Gastrocnemius medialis (tissue), 4 donors: ENCODE measurements at regions not wholly inside any gene's neighbourhood (a gene's known extent, or its start where the extent isn't known, plus 50 kb on each side); places are given as distances from the start of the nearest gene placed in this dataset.

ENCODE experiments used
- ATAC-seq, 2 donors: fragments of 150-250 bp; one replicate each; pipeline ENCODE4 v1.9.1; 2016
- DNase-seq, 2 donors: peaks; one replicate each; pipeline ENCODE4 v3.0.0-alpha.2; 2019
- H3K27ac ChIP-seq, 4 donors: fragments of 200-600 bp; sonication (generic); 1 replicate in 1 of 4; 2 replicates in 3 of 4; pipeline ENCODE4 v1.5.1; 2016 to 2018; ENCODE audit warnings: mild to moderate bottlenecking in 2 of 4, moderate library complexity in 1 of 4
- H3K27me3 ChIP-seq, 3 donors: fragments of 200-600 bp; sonication (generic) in 2 of 3; 1 replicate in 1 of 3; 2 replicates in 2 of 3; pipeline versions ENCODE4 v1.5.1 to v1.6.0; 2016 to 2019; ENCODE audit warnings: mild to moderate bottlenecking in 1 of 3, moderate library complexity in 1 of 3
- H3K36me3 ChIP-seq, 2 donors: fragments of 200-600 bp; sonication (generic) in 1 of 2; one replicate each; pipeline ENCODE4 v1.5.1; 2017 to 2018
- H3K4me1 ChIP-seq, 2 donors: fragments of 200-600 bp; sonication (generic) in 1 of 2; one replicate each; pipeline ENCODE4 v1.5.1; 2016 to 2017; ENCODE audit warnings: mild to moderate bottlenecking in 2 of 2
- H3K4me3 ChIP-seq, 4 donors: fragments of 200-600 bp; sonication (generic) in 3 of 4; 1 replicate in 1 of 4; 2 replicates in 3 of 4; pipeline ENCODE4 v1.5.1; 2016 to 2019; ENCODE audit warnings: mild to moderate bottlenecking in 2 of 4
- H3K9me3 ChIP-seq, 3 donors: fragments of 200-600 bp; sonication (generic) in 2 of 3; 1 replicate in 1 of 3; 2 replicates in 2 of 3; pipeline ENCODE4 v1.5.1; 2016 to 2019
- POLR2A ChIP-seq, 2 donors: fragments of 450-650 bp; IDR thresholded peaks; one replicate each; pipeline ENCODE4 v1.6.1; 2017; ENCODE audit warnings: antibody characterized with exemption in 2 of 2, mild to moderate bottlenecking in 2 of 2, moderate library complexity in 2 of 2
- in situ Hi-C, 4 donors: fragments of 200-750 bp; cut with MboI; loops; one replicate each; pipeline versions ENCODE4 v1.15.0 to v1.8.0; 2017; ENCODE audit warnings: low sequenced_read_pairs in 4 of 4
- intact Hi-C: fragments of 100-400 bp; cut with DNase I; formaldehyde crosslinking; loops from one replicate; pipeline ENCODE4 v1.15.1; 2023; ENCODE audit warnings: low total_unique reads
- TF ChIP-seq, protein P1 (sequence below), 5 experiments: fragments of 450-650 bp in 3 of 5; fragments of 200-600 bp in 2 of 5; sonication (generic) in 2 of 5; IDR thresholded peaks in 4 of 5; conservative IDR thresholded peaks in 1 of 5; 1 replicate in 4 of 5; 2 replicates in 1 of 5; pipeline ENCODE4 v1.5.1; 2016 to 2019; ENCODE audit warnings: antibody characterized with exemption in 5 of 5, mild to moderate bottlenecking in 3 of 5, moderate library complexity in 3 of 5

DNA sequence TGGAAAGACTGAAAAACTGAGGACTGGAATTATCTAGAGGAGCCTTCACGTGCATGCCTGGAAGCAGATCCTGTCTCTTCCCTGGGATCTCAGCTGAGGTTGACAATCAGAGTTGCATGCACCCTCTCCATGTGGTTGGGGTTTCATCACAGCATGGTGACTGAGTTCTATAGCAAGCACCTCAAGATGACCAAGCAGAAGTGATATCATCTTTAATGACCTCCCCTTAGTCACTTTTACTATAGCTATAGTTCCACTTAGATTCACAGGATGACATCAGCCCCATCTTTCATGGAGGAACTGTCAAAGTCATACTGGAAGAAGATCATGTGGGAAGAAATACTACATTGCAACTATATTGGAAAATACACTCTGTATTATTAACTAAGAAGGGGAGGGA lies 105.8 kb upstream of the ATXN7L3B start:
- ATAC-seq (no peak), DNase-seq (no peak)
- Histone ChIP-seq H3K27me3 (no peaks in the 10 kb centered on the region), H3K4me1 (no peaks in the 10 kb centered on the region), H3K36me3 (no peaks in the 10 kb centered on the region), H3K4me3 (no peak overlapping the region), H3K9me3 (no peaks in the 10 kb centered on the region), H3K27ac (no peak overlapping the region)
- in situ Hi-C loops (no loop called here), intact Hi-C loops (no loop called here)
- TF ChIP-seq POLR2A (IDR thresholded peaks at IDR 0.05) = no peak
- TF ChIP-seq, protein P1, sequence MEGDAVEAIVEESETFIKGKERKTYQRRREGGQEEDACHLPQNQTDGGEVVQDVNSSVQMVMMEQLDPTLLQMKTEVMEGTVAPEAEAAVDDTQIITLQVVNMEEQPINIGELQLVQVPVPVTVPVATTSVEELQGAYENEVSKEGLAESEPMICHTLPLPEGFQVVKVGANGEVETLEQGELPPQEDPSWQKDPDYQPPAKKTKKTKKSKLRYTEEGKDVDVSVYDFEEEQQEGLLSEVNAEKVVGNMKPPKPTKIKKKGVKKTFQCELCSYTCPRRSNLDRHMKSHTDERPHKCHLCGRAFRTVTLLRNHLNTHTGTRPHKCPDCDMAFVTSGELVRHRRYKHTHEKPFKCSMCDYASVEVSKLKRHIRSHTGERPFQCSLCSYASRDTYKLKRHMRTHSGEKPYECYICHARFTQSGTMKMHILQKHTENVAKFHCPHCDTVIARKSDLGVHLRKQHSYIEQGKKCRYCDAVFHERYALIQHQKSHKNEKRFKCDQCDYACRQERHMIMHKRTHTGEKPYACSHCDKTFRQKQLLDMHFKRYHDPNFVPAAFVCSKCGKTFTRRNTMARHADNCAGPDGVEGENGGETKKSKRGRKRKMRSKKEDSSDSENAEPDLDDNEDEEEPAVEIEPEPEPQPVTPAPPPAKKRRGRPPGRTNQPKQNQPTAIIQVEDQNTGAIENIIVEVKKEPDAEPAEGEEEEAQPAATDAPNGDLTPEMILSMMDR (IDR thresholded peaks at IDR 0.05 in 4 of 5, conservative IDR thresholded peaks at IDR 0.05 in 1 of 5) = no peak

DNA sequence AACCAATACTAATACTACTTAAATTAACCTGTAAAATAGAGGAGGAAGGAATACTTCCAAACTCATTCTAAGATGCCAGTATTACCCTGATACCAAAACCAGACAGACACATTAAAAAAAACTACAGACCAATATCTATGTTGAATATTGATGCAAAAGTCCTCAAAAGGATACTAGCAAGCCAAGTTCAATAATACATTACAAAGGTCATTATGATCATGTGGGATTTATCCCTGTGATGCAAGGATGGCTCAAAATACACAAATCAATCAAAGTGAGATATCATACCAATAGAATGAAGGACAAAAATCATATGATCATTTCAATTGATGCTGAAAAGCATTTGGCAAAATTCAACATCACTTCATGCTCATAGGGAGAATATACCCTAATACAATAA lies 97.2 kb upstream of the ATXN7L3B start:
- no peak for DNase-seq
- H3K36me3 ChIP-seq = no peaks in the 10 kb centered on the region
- intact Hi-C loops = no loop called here
- H3K4me3 ChIP-seq = no peak overlapping the region
- no peak for TF ChIP-seq POLR2A (IDR thresholded peaks at IDR 0.05)
- TF ChIP-seq, protein P1 (IDR thresholded peaks at IDR 0.05 in 4 of 5, conservative IDR thresholded peaks at IDR 0.05 in 1 of 5) = no peak
- no peak for ATAC-seq
- in situ Hi-C loops = no loop called here
- H3K27ac ChIP-seq = no peak overlapping the region
- no peaks in the 10 kb centered on the region for H3K27me3 ChIP-seq
- H3K4me1 ChIP-seq = no peaks in the 10 kb centered on the region
- no peaks in the 10 kb centered on the region for H3K9me3 ChIP-seq

DNA sequence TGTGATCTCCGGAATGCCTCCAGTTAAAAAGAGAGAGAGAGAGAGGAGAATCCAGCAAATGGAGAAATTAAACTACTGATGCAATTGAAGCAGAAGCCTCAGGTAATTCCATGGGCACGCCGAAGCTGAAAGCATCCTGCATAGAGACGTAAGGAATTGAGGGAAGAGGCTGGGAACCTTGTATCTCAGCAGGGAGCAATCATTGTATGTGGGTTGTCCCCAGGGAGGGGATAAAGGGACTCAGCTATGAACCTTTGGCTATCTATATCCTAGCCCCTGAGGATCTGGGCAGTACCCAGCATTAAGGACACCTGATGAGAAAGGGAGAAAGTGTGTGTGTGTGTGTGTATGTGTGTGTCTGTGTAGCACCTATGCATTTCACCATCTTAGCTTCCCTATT lies 95.8 kb upstream of the ATXN7L3B start:
- DNase-seq (no peak), ATAC-seq (no peak)
- Histone ChIP-seq H3K27me3 (no peaks in the 10 kb centered on the region), H3K9me3 (no peaks in the 10 kb centered on the region), H3K4me1 (no peaks in the 10 kb centered on the region), H3K27ac (no peak overlapping the region), H3K36me3 (no peaks in the 10 kb centered on the region), H3K4me3 (no peak overlapping the region)
- intact Hi-C loops (no loop called here), in situ Hi-C loops (no loop called here)
- TF ChIP-seq POLR2A (IDR thresholded peaks at IDR 0.05) = no peak
- TF ChIP-seq, protein P1 (IDR thresholded peaks at IDR 0.05 in 4 of 5, conservative IDR thresholded peaks at IDR 0.05 in 1 of 5) = no peak

DNA sequence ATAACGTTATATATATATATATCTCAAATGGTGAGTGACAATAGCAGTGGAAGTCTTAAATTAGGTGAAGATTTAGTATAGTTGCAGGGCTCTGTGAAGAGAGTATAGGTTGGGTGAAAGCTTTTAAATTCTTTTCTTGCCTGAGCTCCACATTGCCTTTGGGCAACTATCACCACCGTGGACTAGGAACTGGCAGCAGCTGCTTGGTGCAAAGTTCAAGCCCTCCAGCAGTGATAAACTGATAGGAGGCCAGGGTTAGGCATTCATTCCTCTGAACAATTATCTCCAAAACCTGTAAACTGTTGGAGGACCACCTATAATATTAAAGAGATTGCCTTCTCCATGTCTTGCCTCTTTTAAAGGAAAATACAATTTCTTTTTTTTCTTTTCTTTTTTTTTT lies 91.2 kb upstream of the ATXN7L3B start:
- no peaks in the 10 kb centered on the region for H3K4me1 ChIP-seq
- H3K27me3 ChIP-seq = no peaks in the 10 kb centered on the region
- no peak overlapping the region for H3K27ac ChIP-seq
- no peaks in the 10 kb centered on the region for H3K36me3 ChIP-seq
- intact Hi-C loops = no loop called here
- H3K9me3 ChIP-seq = no peaks in the 10 kb centered on the region
- DNase-seq (no peak), ATAC-seq (no peak)
- in situ Hi-C loops = no loop called here
- no peak for TF ChIP-seq POLR2A (IDR thresholded peaks at IDR 0.05)
- TF ChIP-seq, protein P1 (IDR thresholded peaks at IDR 0.05 in 4 of 5, conservative IDR thresholded peaks at IDR 0.05 in 1 of 5) = no peak
- H3K4me3 ChIP-seq = no peak overlapping the region

GRCh38 chr12:74449872-74450271 lies 87.8 kb upstream of the ATXN7L3B start:
- intact Hi-C loops = no loop called here
- in situ Hi-C loops = no loop called here

More at GRCh38 chr12:74449872-74450271, 87.8 kb upstream of the ATXN7L3B start:
- H3K36me3 ChIP-seq = no peaks in the 10 kb centered on the region
- no peaks in the 10 kb centered on the region for H3K27me3 ChIP-seq
- TF ChIP-seq, protein P1 (IDR thresholded peaks at IDR 0.05 in 4 of 5, conservative IDR thresholded peaks at IDR 0.05 in 1 of 5) = no peak
- TF ChIP-seq POLR2A (IDR thresholded peaks at IDR 0.05) = no peak
- no peak overlapping the region for H3K4me3 ChIP-seq
- no peak overlapping the region for H3K27ac ChIP-seq
- ATAC-seq (no peak), DNase-seq (no peak)
- no peaks in the 10 kb centered on the region for H3K9me3 ChIP-seq
- no peaks in the 10 kb centered on the region for H3K4me1 ChIP-seq
